PC-9 (cell line): ENCODE measurements at regions not wholly inside any gene's neighbourhood (a gene's known extent, or its start where the extent isn't known, plus 50 kb on each side); places are given as distances from the start of the nearest gene placed in this dataset.

Source experiments
- BruUV-seq: library from RNA; stranded (reverse); fragments of 400-500 nt; replicated peaks from 2 replicates; lab custom pipeline; 2021; lab: Mats Ljungman, UMichigan
- CTCF ChIA-PET: fragments of 300-600 bp; sonication (Branson Sonifier 250); formaldehyde crosslinking; loops from one replicate; lab custom pipeline; 2022; ENCODE audit warnings: antibody characterized with exemption; lab: Charles Lee
- POLR2A ChIA-PET: fragments of 300-600 bp; sonication (Branson Sonifier 250); formaldehyde crosslinking; loops from one replicate; lab custom pipeline; 2022; ENCODE audit warnings: antibody characterized with exemption; ENCODE audit not compliant: unreplicated experiment; lab: Charles Lee
- DNase-seq, 2 experiments: peaks; one replicate each; pipeline versions ENCODE4 v3.0.0 to v3.0.0-alpha.2; 2015 to 2022; ENCODE audit warnings: mixed read lengths in 1 of 2
- H2AFZ ChIP-seq: fragments of 200-600 bp; sonication (generic); 2 replicates; pipeline ENCODE4 v1.8.1; 2017; ENCODE audit warnings: antibody characterized with exemption
- H3F3A ChIP-seq: fragments of 200-600 bp; sonication (generic); 2 replicates; pipeline ENCODE4 v1.8.1; 2017; ENCODE audit warnings: antibody characterized with exemption, mild to moderate bottlenecking, low read depth; ENCODE audit not compliant: insufficient read depth
- H3K27ac ChIP-seq: fragments of 200-600 bp; sonication (generic); 2 replicates; pipeline ENCODE4 v1.6.1; 2016; ENCODE audit warnings: mixed run types
- H3K27me3 ChIP-seq: fragments of 200-600 bp; sonication (generic); 2 replicates; pipeline ENCODE4 v1.6.1; 2016; ENCODE audit warnings: low read depth, mixed run types; ENCODE audit not compliant: insufficient read depth
- H3K36me3 ChIP-seq: fragments of 200-600 bp; sonication (generic); 2 replicates; pipeline ENCODE4 v1.6.1; 2016; ENCODE audit warnings: low read depth, mixed run types
- H3K4me1 ChIP-seq: fragments of 200-600 bp; sonication (generic); replicated peaks from 2 replicates; pipeline ENCODE4 v1.6.1; 2016; ENCODE audit warnings: mixed run types; ENCODE audit not compliant: insufficient read depth
- H3K4me2 ChIP-seq: fragments of 200-600 bp; sonication (generic); 2 replicates; pipeline ENCODE4 v1.6.1; 2017; ENCODE audit warnings: mixed run types
- H3K4me3 ChIP-seq: fragments of 200-600 bp; sonication (generic); 2 replicates; pipeline ENCODE4 v1.6.1; 2016; ENCODE audit warnings: mixed run types
- H3K79me2 ChIP-seq: fragments of 200-600 bp; sonication (generic); 2 replicates; pipeline ENCODE4 v1.6.1; 2017; ENCODE audit warnings: low read depth, mixed run types
- H3K9me2 ChIP-seq: fragments of 200-600 bp; sonication (generic); 2 replicates; pipeline ENCODE4 v1.8.1; 2017; ENCODE audit warnings: mild to moderate bottlenecking; ENCODE audit not compliant: insufficient read depth
- H3K9me3 ChIP-seq: fragments of 200-600 bp; sonication (generic); 2 replicates; pipeline ENCODE4 v1.8.1; 2016; ENCODE audit warnings: low read depth; ENCODE audit not compliant: insufficient read depth
- H4K20me1 ChIP-seq: fragments of 200-600 bp; sonication (generic); 2 replicates; pipeline ENCODE4 v1.8.1; 2017; ENCODE audit not compliant: insufficient read depth
- CTCF ChIP-seq: fragments of 200-600 bp; sonication (generic); conservative IDR thresholded peaks from 2 replicates; pipeline ENCODE4 v1.6.1; 2017; ENCODE audit warnings: mixed run types, antibody characterized with exemption, mild to moderate bottlenecking, moderate library complexity
- EZH2 ChIP-seq: fragments of 200-600 bp; sonication (generic); IDR thresholded peaks from 2 replicates; pipeline ENCODE4 v1.8.0; 2017; ENCODE audit warnings: antibody characterized with exemption, low read depth
- intact Hi-C: fragments of 100-400 bp; cut with micrococcal nuclease; formaldehyde crosslinking; loops from one replicate; pipeline ENCODE4 v1.10.0; 2022; ENCODE audit not compliant: unreplicated experiment

- Histone ChIP-seq H3K27ac (no peak overlapping the region), H3K36me3 (no peaks in the 10 kb centered on the region), H4K20me1 (no peaks in the 10 kb centered on the region), H3K9me2 (no peaks in the 10 kb centered on the region), H3K4me3 (no peak overlapping the region), H2AFZ (no peak overlapping the region), H3K79me2 (no peaks in the 10 kb centered on the region), H3K9me3 (no peaks in the 10 kb centered on the region), H3F3A (no peaks in the 10 kb centered on the region), H3K4me2 (no peak overlapping the region), H3K27me3 (peaks cover 4% of the 10 kb centered on the region; the same call in 1 of the 2 replicates), H3K4me1 (no peaks in the 10 kb centered on the region)
- no peak for DNase-seq
- ChIA-PET CTCF (no interaction called here), POLR2A (no interaction called here)
- intact Hi-C loops: no loop called here
- BruUV-seq: no TSS peak
- no peak for TF ChIP-seq EZH2
- no peak for TF ChIP-seq CTCF
These were observed 551.9 kb upstream of the ZFHX3 start for GRCh38 chr16:73599870-73600269.

GRCh38 chr16:73599351-73599750, 551.4 kb upstream of the ZFHX3 start:
- BruUV-seq: no TSS peak
- POLR2A ChIA-PET: no interaction called here

GRCh38 chr16:73584157-73584556, 536.2 kb upstream of the ZFHX3 start:
- no peak overlapping the region for H2AFZ ChIP-seq
- no peak for DNase-seq
- TF ChIP-seq CTCF: no peak
- TF ChIP-seq EZH2: no peak
- no peaks in the 10 kb centered on the region for H3K4me1 ChIP-seq
- POLR2A ChIA-PET: no interaction called here
- H3K36me3 ChIP-seq: no peaks in the 10 kb centered on the region
- no peak overlapping the region for H3K4me3 ChIP-seq
- no TSS peak for BruUV-seq
- H3F3A ChIP-seq: no peaks in the 10 kb centered on the region
- CTCF ChIA-PET: no interaction called here
- no peak overlapping the region for H3K27ac ChIP-seq
- intact Hi-C loops: no loop called here
- no peaks in the 10 kb centered on the region for H3K9me3 ChIP-seq
- no peaks in the 10 kb centered on the region for H4K20me1 ChIP-seq
- no peaks in the 10 kb centered on the region for H3K9me2 ChIP-seq
- no peaks in the 10 kb centered on the region for H3K79me2 ChIP-seq
- no peak overlapping the region for H3K4me2 ChIP-seq
- H3K27me3 ChIP-seq: peaks cover 11% of the 10 kb centered on the region; the same call in 1 of the 2 replicates

More at GRCh38 chr16:73599351-73599750, 551.4 kb upstream of the ZFHX3 start:
- Histone ChIP-seq H3F3A (no peaks in the 10 kb centered on the region), H3K9me3 (no peaks in the 10 kb centered on the region), H3K4me2 (no peak overlapping the region), H3K4me3 (no peak overlapping the region), H2AFZ (no peak overlapping the region), H4K20me1 (no peaks in the 10 kb centered on the region), H3K4me1 (no peaks in the 10 kb centered on the region), H3K79me2 (no peaks in the 10 kb centered on the region), H3K27ac (no peak overlapping the region), H3K36me3 (no peaks in the 10 kb centered on the region), H3K27me3 (peaks cover 4% of the 10 kb centered on the region; the same call in 1 of the 2 replicates), H3K9me2 (no peaks in the 10 kb centered on the region)
- CTCF ChIA-PET: no interaction called here
- TF ChIP-seq CTCF (no peak), EZH2 (no peak)
- DNase-seq: no peak
- intact Hi-C loops: no loop called here
